Smooth muscle cell (in vitro differentiated cells): ENCODE measurements at regions not wholly inside any gene's neighbourhood (a gene's known extent, or its start where the extent isn't known, plus 50 kb on each side); places are given as distances from the start of the nearest gene placed in this dataset.

Source experiments
- DNase-seq: peaks from one replicate; lab custom pipeline; 2025; ENCODE audit not compliant: unreplicated experiment; lab: John Stamatoyannopoulos, UW
- H2AFZ ChIP-seq: fragments of 200-600 bp; sonication (generic); 2 replicates; pipeline ENCODE4 v1.6.0; 2016; ENCODE audit warnings: antibody characterized with exemption, low read depth, mild to moderate bottlenecking
- H3F3A ChIP-seq: fragments of 200-600 bp; sonication (generic); 2 replicates; pipeline ENCODE4 v1.6.0; 2017; ENCODE audit warnings: antibody characterized with exemption, low read depth
- H3K27ac ChIP-seq: fragments of 200-600 bp; sonication (generic); 2 replicates; pipeline ENCODE4 v1.5.1; 2016; ENCODE audit warnings: low read depth, mild to moderate bottlenecking
- H3K27me3 ChIP-seq: fragments of 200-600 bp; sonication (generic); 2 replicates; pipeline ENCODE4 v1.6.1; 2016; ENCODE audit warnings: low read depth, mild to moderate bottlenecking
- H3K36me3 ChIP-seq: fragments of 200-600 bp; sonication (generic); 2 replicates; pipeline ENCODE4 v1.5.1; 2016; ENCODE audit warnings: low read depth
- H3K4me1 ChIP-seq: fragments of 200-600 bp; sonication (generic); 2 replicates; pipeline ENCODE4 v1.5.1; 2016; ENCODE audit warnings: low read depth
- H3K4me2 ChIP-seq: fragments of 200-600 bp; sonication (generic); 2 replicates; pipeline ENCODE4 v1.6.0; 2016; ENCODE audit warnings: mild to moderate bottlenecking
- H3K4me3 ChIP-seq: fragments of 200-600 bp; sonication (generic); 2 replicates; pipeline ENCODE4 v1.5.1; 2016; ENCODE audit warnings: mild to moderate bottlenecking
- H3K79me2 ChIP-seq: fragments of 200-600 bp; sonication (generic); 2 replicates; pipeline ENCODE4 v1.6.0; 2016; ENCODE audit warnings: low read depth, mild to moderate bottlenecking
- H3K9ac ChIP-seq: fragments of 200-600 bp; sonication (generic); 2 replicates; pipeline ENCODE4 v1.6.0; 2016; ENCODE audit warnings: low read depth
- H3K9me3 ChIP-seq: fragments of 200-600 bp; sonication (generic); replicated peaks from 2 replicates; pipeline ENCODE4 v1.5.1; 2016; ENCODE audit warnings: low read depth
- H4K20me1 ChIP-seq: fragments of 200-600 bp; sonication (generic); 2 replicates; pipeline ENCODE4 v1.6.0; 2016; ENCODE audit warnings: low read depth
- CTCF ChIP-seq: fragments of 200-600 bp; sonication (generic); IDR thresholded peaks from 2 replicates; pipeline ENCODE4 v1.5.1; 2017; ENCODE audit warnings: borderline replicate concordance, mild to moderate bottlenecking, antibody characterized with exemption; ENCODE audit not compliant: insufficient read depth, poor library complexity, severe bottlenecking
- WGBS: methylation state at CpG from one replicate; pipeline ENCODE4 v1.1.7; 2016; ENCODE audit warnings: low lambda C conversion rate; 5-methylcytosine and 5-hydroxymethylcytosine counted together

GRCh38 chr16:9518051-9518450, 426.6 kb downstream of the HAPSTR1 start:
- 27% methylated on average over 3 of the region's 3 CpGs for WGBS

GRCh38 chr16:9518581-9518980, 427.1 kb downstream of the HAPSTR1 start:
- Histone ChIP-seq H3K36me3 (no peaks in the 10 kb centered on the region), H3K27ac (no peak overlapping the region), H3K27me3 (no peaks in the 10 kb centered on the region), H3K9me3 (no peaks in the 10 kb centered on the region), H4K20me1 (no peaks in the 10 kb centered on the region), H3K4me2 (no peak overlapping the region), H3K79me2 (no peaks in the 10 kb centered on the region), H3F3A (peaks cover 5% of the 10 kb centered on the region), H2AFZ (no peak overlapping the region), H3K4me3 (no peak overlapping the region), H3K9ac (no peak overlapping the region), H3K4me1 (no peaks in the 10 kb centered on the region)
- no peak for DNase-seq
- WGBS, result 98% methylated on average over 2 of the region's 2 CpGs
- TF ChIP-seq CTCF, result no peak

More at GRCh38 chr16:9518051-9518450, 426.6 kb downstream of the HAPSTR1 start:
- no peaks in the 10 kb centered on the region for H3K27me3 ChIP-seq
- H4K20me1 ChIP-seq, result no peaks in the 10 kb centered on the region
- H3F3A ChIP-seq, result peaks cover 5% of the 10 kb centered on the region
- DNase-seq, result no peak
- H3K4me1 ChIP-seq, result no peaks in the 10 kb centered on the region
- no peaks in the 10 kb centered on the region for H3K9me3 ChIP-seq
- no peak for TF ChIP-seq CTCF
- no peaks in the 10 kb centered on the region for H3K36me3 ChIP-seq
- no peak overlapping the region for H3K27ac ChIP-seq
- H3K4me3 ChIP-seq, result no peak overlapping the region
- H3K79me2 ChIP-seq, result no peaks in the 10 kb centered on the region
- no peak overlapping the region for H2AFZ ChIP-seq
- no peak overlapping the region for H3K4me2 ChIP-seq
- H3K9ac ChIP-seq, result no peak overlapping the region

- no peak for DNase-seq
- no peaks in the 10 kb centered on the region for H4K20me1 ChIP-seq
- no peak overlapping the region for H3K9ac ChIP-seq
- TF ChIP-seq CTCF, result no peak
- no peaks in the 10 kb centered on the region for H3K36me3 ChIP-seq
- H3K79me2 ChIP-seq, result no peaks in the 10 kb centered on the region
- peaks cover 5% of the 10 kb centered on the region for H3F3A ChIP-seq
- H3K9me3 ChIP-seq, result no peaks in the 10 kb centered on the region
- H3K4me1 ChIP-seq, result no peaks in the 10 kb centered on the region
- peak overlapping the region; percentile 3 for H2AFZ ChIP-seq
- H3K4me3 ChIP-seq, result no peak overlapping the region
- WGBS, result 40% methylated on average over 7 of the region's 7 CpGs
- no peak overlapping the region for H3K4me2 ChIP-seq
- H3K27me3 ChIP-seq, result no peaks in the 10 kb centered on the region
- H3K27ac ChIP-seq, result peak overlapping the region; percentile 27
These were observed 430.4 kb downstream of the HAPSTR1 start for GRCh38 chr16:9521749-9522370.

GRCh38 chr16:9522614-9523013, 431.2 kb downstream of the HAPSTR1 start:
- no peak overlapping the region for H2AFZ ChIP-seq
- H3K27me3 ChIP-seq, result no peaks in the 10 kb centered on the region
- no peak overlapping the region for H3K4me2 ChIP-seq
- no peak for DNase-seq
- H3K4me1 ChIP-seq, result no peaks in the 10 kb centered on the region
- 47% methylated on average over 5 of the region's 5 CpGs for WGBS
- peaks cover 5% of the 10 kb centered on the region for H3F3A ChIP-seq
- no peaks in the 10 kb centered on the region for H4K20me1 ChIP-seq
- no peaks in the 10 kb centered on the region for H3K79me2 ChIP-seq
- no peak overlapping the region for H3K9ac ChIP-seq
- no peak overlapping the region for H3K4me3 ChIP-seq
- peak overlapping the region; percentile 27 for H3K27ac ChIP-seq
- no peak for TF ChIP-seq CTCF
- no peaks in the 10 kb centered on the region for H3K9me3 ChIP-seq
- no peaks in the 10 kb centered on the region for H3K36me3 ChIP-seq
